CMK (cell line): ENCODE measurements at regions not wholly inside any gene's neighbourhood (a gene's known extent, or its start where the extent isn't known, plus 50 kb on each side); places are given as distances from the start of the nearest gene placed in this dataset.
A peak's percentile ranks its signal among the peaks of the same experiment; 100 is the strongest.

Experiments
- DNase-seq: peaks from one replicate; pipeline ENCODE4 v3.0.0-alpha.2; 2010; ENCODE audit warnings: low read depth

DNA sequence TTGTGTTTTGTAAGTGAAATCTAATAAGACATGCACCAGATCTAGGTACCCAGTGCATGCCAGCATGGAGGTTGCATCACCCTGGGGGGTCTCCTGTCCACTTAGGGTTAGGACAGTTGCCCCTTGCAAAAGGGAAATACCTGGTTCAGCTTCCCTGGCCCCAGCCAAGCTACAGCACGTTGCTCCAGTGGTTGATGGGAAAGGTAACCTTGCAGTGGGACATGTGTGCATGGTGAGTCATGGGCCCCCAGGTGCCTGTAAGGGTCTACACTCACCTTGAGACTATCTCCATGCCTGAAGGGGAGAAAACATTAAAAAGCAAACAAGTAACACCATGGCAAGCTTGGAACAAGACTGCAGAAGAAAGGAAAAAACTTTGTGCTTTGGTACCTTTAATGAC is 143.9 kb downstream of the LSM5 start:
- no peak for DNase-seq

DNA sequence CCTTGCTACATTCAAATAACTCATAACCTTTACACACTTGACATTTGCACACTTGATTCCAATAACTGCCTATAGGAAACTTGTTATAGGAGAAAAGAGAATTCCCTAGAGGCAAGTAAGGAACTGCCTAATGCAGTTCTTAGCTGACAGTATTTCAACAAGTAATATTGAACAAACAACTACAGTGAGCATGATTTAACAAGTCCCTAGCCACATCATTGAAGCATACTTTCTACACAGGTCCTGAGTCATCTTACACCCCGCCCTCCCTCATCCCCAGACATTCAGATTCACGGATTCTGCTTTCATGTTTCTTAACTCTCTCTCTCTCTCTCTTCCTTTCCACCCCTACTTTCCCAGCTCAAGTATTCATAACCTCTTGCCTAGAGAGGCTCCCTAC is 153.5 kb downstream of the LSM5 start:
- DNase-seq: no peak

DNA sequence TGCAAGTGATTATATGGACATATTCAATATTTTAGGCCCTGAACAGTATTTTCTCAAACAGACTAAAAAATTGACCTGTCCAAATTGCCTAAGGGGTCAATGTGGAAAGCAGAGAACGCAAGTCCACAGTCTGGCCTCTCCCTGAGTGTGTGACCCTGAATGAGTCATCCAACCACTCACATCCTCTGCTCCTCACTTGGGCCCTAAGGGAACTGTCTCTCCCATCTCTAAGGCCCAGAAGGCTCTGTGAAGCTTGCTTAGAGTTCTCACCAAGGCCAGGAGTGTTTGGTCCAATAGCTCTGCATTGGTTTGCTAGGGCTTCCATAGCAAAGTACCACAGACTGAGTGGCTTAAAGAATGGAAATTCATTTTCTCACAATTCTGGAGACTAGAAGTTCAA is 155.1 kb downstream of the LSM5 start:
- no peak for DNase-seq

DNA sequence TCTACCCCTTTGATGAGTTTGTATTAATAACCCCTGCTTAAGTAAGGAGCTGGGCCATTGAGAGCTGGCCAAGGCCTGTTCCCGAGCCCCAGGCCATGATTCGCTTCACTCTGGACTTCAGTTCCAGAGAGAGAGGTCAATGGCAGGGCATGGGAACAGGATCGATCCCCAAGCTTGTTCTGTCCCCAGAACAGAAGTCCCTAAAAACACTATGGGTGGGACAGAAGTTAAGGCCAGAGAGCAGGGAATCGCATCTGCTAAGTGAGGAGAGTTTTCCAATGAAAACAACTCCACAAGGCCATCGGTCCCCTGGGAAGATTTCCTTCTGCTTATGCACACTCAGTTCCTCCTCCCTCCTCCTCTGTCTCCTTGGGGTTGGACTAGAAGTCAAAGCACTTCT is 159.6 kb downstream of the LSM5 start:
- DNase-seq: no peak

DNA sequence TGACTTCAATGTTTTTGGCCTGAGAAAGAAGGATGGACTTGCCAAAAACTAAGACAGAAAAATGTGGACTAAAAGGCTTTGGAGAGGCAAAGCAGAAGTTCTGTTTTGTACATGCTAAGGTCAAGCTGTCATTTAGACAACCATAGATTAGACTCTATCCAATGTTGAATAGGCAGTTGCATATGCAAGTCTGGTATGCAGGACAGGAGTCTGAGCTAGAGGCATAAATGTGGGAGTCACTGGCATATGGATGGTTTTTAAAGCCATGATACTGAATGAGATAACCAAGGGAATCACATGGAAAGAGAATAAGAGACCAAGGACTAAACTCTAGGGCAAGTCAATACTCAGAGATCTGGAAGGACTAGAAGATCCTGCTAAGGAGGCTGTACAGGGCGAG is 164.1 kb downstream of the LSM5 start:
- DNase-seq: no peak

DNA sequence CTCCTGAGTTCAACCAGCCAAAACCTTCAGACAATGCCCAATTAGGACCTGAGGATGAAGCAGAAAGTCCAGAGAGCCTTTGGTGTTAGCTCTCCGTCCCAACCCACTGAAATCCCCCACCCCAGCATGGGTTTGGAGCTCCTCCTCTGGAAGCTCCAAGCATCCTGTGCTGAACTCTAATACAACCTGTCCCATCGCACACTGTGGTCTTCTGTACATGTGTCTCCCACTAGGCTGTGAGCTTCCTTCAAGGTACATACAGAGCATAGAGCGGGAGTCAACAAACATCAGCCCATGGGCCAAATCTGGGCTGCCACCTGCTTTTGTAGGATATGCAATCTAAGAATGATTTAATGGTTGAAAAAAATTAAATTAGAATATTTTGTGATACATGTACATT is 166.5 kb downstream of the LSM5 start:
- DNase-seq: no peak

DNA sequence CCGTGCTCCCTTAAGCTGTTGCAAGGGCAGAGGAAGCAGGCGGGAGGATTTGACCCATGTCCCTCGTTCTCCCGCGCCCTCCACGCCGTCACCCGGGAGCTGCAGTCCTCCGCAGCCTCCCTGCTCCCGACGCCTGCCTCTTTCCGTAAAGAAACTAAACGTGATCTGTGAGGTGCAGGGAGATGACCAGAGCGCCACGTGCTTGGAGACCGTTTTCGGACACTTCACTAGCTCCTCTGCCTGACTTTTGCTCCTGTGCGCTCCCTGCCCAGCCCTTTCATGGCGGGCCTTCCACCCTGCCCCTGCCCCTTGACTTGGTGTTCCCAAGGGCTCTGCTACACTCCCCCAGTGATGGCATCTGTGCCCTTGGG is 171.2 kb downstream of the LSM5 start:
- no peak for DNase-seq

DNA sequence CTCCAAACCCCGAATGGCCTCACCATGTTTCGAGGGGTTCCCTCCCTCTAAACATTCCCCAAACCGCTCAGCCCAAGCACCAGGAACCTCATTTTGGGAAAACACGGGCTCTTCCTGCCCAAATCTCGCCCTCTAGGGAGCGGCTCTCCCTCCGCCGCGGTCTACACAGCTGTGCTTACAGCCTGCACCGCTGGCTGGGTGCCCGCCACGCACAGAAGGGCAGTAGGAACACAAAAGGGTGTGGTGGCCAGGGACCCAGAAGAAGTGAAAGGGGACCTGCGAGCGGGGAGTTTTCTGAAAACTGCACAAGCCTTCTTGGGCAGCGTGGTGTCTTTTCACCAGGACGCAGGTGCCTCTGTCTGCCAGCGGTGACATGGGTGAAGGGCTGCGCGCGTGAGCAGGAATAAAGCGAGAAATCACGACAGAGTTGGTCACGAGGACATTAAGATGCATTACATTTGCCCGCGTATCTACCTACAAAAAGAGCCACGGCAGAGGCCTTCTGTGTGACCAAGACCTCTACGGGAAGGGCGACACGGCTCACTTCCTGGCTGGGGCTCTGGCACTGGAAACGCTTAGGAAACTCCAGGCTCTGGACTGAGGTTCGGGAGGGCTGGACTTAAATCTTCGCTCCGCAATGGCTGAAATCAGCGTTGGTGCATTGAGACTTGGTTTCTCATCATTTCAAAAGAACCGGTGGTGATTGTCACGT is 171.7 kb downstream of the LSM5 start:
- DNase-seq: no peak

DNA sequence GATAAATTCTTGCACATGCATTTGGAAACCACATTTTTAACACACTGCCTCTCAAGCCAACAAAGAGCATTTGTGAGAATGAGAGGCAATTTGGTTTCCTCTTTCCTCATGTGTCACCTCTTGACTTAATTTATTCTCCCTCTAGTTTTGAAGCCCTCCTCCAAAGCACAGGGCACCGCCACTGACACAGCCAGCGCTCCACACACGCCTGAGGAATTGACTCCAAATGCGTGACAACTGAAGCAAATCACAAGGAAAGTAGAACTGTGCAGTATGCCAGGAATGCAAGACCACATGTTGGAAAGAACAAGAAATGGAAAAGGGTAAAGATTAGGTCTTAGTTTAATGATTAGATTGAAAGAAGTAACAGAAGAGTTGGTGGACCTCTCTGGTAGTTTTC is 173.3 kb downstream of the LSM5 start:
- DNase-seq: no peak

DNA sequence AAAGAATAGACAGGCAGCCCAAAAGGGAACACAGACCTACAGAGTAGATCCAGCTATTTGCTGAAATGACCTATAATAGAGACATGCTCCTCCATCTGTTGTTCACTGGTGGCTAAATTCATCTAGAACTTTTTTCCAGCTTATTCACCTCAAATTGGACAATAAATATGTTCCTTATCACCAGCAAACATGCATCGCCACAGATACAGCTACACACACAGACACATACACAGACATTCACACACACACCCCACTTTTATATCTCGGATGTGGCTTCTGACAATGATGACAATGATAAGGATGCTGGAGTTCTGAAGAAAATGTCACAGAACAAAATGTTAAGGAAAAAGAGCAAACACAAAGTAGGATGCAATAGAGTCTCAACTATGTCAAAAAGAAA is 175.4 kb downstream of the LSM5 start:
- DNase-seq: peak; percentile 22

DNA sequence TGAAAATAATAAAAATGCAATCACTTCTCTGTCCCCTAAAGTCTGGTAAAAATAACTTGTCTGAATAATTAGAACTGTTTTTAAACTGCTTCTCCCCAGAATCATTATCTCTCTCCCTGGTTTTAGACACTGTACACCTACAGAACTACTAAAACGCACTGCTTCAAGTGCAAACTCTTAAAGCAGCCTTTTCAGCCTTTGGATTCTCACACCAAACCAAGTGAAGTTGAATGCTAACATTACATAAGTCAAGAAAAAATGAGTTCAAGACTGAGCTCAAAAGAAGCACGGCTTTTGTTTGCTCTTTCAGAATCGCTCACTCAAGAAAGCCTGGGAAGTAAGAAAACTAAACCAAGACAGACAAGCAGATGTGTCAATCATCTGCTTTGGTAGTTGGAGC is 188.8 kb downstream of the LSM5 start:
- no peak for DNase-seq

DNA sequence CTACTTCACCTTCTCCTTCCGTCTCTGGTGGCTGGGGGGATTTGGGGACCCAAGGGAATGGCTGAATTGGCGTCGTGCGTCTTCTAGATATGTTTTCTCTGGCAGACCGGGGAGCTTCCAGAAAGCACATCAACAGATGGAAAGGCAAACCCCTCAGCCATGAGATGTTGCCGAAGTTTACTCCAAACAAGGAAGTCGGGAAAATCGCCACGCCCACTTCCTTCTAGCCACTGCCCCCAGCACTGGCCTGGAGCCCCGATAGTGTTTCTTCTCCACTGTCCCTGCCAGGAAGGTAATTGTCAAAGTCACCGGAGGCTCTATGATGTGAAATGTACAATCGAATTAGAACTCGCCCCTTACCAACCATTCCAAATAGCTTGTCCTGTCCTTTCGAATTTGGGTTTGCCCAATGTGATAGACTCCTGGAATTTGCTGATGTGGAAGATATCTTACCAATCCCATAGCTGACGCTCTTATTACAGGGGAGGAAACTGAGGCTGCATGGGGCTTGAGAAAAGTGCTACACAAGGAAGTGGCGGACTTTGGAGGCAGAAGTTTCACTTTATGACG is 191.0 kb downstream of the LSM5 start:
- DNase-seq: no peak

DNA sequence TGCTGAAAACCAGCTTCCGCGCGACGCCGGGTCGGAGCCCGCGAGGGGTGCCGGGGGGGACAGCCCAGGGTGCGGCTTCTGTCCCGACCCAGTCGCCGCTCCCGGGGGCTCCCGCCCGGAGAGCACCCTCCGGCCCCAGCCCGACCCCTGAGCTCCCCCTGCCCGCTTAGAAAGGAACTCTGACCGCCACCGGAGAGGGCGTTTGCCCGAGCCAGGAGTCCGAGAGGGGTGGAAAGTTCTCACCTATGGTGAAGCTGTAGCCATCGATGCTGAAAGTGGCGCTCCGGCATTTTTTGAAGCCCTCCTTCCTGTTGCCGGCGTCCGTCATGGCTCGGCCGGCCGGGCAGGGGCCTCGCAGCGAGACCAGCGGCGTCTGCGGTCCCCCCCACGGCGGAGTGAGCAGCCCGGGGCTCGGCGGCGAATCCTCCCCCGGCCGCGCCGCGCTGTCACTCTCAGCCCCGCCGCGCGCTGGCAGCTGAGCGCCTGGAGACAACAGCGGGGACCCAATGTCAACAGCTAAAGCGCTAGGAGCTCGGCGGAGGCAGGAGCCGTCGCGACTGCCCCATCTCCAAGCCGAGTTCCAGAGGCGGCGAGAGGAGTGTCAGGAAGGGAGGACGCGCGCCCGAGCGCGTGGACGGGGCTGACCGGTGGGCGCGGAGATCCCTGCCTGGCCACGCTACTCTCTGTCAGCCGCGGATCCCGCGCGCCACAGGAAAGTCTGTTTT is 191.6 kb downstream of the LSM5 start:
- no peak for DNase-seq

DNA sequence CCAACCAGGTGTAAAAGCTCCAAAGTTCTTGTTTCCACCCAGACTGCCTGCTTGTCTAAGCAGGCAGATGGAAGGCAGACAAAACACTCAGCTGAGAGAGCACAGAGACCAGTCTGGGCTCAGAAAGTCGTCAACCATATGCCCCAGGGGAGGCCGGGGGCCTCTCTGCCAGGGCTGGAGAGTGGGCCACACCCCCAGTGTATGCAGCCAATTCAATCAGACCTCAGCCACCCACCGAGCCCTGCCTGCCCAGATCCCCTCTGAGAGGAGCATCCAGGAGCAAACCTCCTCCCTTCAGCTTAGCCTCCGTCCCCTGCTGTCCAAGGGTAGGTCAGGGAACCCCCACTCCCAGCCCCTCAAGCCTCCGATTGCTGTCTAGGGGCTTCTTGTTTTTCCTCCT is 196.3 kb downstream of the LSM5 start:
- DNase-seq: no peak

DNA sequence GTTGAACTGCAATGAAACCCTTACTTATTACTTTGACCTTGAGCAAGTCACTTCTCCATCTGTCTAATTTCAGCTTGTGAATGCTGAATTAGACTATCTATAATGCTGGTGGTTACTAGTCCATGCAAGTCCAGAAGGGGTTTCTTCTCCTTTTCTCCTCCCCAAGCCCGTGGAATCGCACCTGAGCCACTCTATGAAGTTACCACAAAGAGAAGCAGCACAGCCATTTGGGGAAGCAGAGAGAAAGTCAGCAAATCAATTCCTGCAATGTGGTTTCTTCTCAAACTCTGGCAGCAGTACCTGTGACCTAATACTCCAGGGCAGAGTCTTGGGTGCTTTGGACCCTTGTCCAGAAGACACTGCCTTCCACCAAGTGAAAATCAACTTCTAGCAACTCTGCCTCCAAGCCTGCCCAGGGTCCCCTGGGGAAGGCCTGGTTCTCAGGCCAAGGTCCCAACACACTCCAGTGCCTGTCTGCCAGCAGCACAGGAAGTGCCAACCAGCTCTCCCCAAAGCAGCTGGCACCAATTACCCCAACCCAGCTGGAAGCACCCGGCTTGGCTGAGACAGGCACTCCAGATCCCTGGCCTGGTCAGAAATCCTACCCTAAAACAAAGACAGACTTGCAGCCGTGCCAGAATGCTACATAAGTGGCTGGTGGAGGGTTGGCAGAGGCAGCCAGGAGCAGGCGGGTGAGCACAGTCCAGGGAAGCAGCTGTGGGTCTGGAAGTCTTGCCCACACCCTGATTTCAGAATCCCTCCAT is 200.3 kb downstream of the LSM5 start:
- DNase-seq: no peak

DNA sequence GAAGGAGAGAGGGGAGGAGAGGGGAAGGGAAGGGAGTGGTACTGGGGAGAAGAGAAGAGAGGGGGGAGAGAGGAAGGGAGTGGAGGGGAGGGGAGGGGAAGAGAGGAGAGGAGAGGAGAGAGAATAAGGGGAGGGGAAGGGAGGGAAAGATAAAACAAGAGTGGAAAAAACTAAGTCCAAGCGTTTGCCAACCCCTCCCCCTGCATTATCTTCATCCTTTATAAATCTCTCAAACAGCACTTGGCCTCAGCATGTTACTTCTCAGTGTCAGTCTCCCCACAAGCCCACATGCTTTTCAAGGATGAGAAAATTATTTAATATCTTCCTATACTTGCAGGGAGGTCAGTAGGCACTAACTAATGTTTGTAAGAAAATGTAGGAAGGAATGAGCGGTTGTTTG is 204.5 kb downstream of the LSM5 start:
- DNase-seq: no peak

DNA sequence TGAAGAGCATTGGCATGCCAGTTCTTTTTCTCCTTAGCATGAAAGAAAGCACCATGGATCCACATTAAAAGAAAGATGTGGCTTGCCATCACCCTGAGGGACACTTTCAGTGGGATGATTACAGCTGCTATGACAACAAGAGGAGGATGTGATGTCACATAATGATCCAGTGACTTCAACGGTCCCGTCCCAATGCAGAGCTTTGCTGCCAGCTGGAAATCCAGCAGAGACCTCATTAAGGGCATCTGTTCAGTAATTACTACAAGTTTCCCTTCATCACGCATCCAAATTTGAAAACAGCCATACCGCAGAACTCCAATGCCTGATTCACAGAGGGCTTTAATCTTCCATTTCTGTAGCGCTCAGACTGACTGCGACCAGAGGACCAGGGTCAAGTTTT is 206.6 kb downstream of the LSM5 start:
- DNase-seq: no peak

DNA sequence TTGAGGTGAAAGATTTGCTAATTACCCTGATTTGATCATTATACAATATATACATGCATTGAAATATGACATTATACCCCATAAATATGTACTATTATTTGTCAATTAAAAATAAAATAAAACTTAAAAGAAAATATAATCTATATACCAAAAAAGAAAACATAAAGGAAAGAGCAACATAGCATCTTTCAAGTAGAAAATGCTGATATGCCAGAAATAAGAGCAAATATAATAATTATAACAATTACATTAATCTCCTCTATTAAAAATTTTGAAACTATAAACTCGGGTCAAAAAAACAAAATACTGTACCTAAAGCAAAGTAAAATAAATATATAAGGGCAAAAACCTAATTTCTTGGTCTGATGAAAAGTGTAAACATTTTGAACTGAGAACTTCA is 209.3 kb upstream of the PDE1C start:
- no peak for DNase-seq

DNA sequence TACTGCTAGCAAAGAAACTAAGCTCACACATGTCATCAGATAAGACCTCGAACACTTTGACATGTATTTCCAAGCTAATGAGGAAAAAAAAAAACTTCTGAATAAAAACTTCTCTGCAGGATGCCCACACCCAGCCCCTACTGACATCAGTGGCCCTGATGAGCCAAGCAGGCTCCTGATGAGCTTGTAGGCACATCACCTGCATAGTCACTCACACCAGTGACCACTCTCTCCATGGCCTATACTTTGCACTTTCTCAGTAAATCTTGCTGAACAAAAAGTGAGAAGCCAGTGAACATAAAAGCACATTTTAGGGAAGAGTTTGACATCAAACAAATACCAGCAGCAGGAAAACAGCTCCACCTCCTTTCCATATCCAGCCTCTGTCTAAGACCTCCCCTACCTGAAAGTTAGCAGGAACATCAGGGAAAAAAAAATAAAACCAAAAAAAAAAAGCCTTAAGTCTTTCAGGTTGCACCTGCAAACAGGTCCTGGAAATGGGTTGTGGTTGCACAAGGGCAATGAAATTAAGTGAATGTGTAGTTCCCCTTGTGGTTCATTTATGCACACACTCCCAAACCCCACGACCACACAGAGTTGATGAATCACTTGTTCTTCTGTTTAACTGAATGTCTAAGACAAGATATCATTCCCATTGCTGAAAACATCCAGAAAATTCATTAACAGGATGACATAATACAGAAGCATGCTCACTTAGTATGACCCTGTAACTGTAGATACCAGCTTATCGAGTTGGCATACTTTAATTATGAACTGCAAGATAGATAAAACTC is 205.2 kb upstream of the PDE1C start:
- DNase-seq: no peak

DNA sequence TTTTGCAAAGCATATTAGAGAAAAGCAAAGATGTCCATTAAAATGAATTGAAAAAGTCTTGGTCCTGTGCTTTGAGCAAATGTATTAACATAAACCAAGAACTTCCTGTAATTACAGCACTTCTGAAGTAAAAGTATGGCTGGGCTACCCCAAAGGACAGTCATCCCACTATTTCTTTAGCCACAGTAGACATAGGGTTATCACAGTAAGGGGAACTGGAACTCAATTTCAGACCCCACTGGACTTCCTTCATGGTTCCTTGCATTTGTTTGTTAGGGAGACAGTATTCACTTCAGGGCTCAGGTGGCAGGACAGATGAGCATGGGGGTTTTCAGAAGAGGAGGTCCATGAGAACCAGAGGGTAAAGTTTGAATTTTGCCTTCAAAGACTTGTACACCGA is 203.1 kb upstream of the PDE1C start:
- no peak for DNase-seq

DNA sequence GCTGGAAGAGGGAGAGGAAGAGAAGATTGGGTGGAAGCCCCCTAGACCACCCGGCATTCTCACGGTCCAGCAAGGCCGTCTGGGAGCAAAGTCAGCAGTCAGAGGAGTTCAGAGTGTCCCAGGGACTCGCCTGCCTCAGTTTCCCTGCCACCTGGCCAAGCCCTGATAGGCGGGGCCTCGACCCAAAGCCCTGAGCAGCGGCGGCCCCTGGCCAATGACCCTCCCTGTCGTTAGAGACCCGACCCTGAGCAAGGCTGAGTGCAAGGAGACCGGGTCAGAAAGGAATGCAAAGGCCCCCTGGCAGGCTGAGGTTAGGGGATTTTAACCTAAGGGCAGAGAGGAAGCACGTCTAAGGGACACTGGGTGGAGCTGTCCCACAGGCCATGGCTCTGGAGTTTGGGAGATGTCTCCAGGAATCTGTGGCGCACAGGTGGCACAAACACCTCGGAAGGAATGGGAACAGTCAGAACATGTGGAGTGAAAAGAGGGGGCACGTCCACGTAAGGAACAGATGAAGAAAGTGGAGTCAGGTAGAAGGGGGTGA is 196.8 kb upstream of the PDE1C start:
- no peak for DNase-seq

DNA sequence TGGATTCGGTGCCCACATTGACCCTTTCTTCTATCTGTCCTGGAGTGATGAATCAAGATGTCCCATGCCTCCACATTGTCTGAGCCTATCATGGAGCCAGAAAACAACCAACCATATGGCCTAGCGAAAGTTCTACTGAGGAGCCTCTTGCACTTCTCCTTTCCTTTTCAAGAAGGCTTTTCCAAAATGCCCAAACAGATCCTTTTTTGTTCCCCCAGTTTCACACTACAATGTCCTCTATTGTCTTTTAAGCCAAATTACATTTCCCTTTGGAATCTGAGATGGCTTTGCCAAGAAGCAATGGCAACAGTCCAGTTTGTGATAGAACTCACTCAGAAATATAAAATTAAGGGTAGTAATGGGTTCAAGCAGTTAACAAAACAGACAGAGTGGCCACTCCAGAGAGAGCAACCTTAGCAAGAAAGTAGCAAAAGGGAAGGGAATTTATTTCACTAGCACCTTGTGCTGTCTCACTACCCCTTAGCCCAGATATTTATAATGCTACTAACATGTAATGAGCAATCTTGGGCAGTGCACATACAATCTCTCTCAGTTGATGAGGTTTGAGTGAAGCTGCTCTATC is 194.6 kb upstream of the PDE1C start:
- no peak for DNase-seq
